ENCODE measurements at regions not wholly inside any gene's neighbourhood (a gene's known extent, or its start where the extent isn't known, plus 50 kb on each side); places are given as distances from the start of the nearest gene placed in this dataset.
"Not testable (repeated sequence)": the region's sequence is repeated elsewhere in the genome, so short reads cannot be mapped to it uniquely, and the experiment has no call there.

DNA sequence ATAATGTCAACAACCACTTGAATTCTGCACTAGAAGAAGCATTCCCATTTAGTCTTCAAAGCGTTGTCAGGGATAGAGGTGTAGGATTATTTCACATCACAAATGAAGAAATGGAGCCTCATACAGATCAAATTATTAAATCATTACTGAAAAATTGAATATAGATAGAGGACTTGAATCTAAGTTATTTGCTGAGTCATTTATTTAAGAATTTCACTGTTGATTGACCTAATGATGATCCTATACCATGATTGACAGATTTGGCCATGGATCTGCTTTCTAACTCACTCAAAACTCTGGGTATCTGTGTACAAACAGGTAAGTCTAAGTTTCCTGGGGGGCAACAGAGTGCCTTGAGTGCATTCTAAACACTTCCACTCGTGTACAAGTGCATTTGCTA, 215.9 kb downstream of the BTBD3 start:
- TF ChIP-seq CTCF (conservative IDR thresholded peaks at IDR 0.05; ENCODE audit: low read depth, low read length): no peak
- DNase-seq (ENCODE audit: low read depth): no peak

DNA sequence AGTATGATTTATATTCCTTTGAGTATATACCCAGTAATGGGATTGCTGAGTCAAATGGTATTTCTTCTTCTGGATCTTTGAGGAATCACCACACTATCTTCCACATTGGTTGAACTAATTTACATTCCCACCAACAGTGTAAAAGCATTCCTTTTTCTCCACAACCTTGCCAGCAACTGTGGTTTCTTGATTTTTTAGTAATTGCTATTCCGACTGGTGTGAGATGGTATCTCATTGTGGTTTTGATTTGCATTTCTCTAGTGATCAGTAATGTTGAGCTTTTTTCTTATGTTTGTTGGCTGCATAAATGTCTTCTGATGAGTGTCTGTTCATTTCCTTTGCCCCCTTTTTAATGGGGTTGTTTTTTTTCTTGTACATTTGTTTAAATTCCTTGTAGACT, 228.3 kb downstream of the BTBD3 start:
- H3K4me3 ChIP-seq (ENCODE audit: low read length); DNase-seq (ENCODE audit: low read depth): not testable (repeated sequence)

More for the DNA sequence above, 215.9 kb downstream of the BTBD3 start:
- H3K4me3 ChIP-seq (ENCODE audit: low read length): no peak overlapping the region

- no peak for DNase-seq (ENCODE audit: low read depth)
- TF ChIP-seq CTCF (conservative IDR thresholded peaks at IDR 0.05; ENCODE audit: low read depth, low read length): no peak
- no peak overlapping the region for H3K4me3 ChIP-seq (ENCODE audit: low read length)
Observed at GRCh38 chr20:12152996-12153395, 235.3 kb downstream of the BTBD3 start.

DNA sequence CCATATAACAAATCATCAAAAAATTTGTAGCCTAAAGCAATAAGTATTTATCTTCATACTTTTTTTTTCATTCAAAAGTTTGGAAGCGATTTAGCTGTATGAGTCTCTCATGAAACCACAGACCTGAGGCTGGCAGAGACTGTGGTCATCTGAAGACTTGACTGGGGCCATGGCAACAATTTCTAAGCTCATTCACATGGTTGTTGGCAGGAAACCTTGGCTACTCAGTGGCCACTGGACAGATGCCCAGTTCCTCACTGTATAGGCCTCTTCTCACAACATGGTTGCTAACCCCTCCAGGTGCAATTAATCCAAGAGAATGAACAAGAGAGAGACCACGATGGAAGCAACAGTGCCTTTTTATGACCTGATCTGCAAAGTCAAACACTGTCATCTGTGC, 235.9 kb downstream of the BTBD3 start:
- DNase-seq (ENCODE audit: low read depth): peak; percentile 61
- TF ChIP-seq CTCF (conservative IDR thresholded peaks at IDR 0.05; ENCODE audit: low read depth, low read length): no peak
- no peak overlapping the region for H3K4me3 ChIP-seq (ENCODE audit: low read length)

DNA sequence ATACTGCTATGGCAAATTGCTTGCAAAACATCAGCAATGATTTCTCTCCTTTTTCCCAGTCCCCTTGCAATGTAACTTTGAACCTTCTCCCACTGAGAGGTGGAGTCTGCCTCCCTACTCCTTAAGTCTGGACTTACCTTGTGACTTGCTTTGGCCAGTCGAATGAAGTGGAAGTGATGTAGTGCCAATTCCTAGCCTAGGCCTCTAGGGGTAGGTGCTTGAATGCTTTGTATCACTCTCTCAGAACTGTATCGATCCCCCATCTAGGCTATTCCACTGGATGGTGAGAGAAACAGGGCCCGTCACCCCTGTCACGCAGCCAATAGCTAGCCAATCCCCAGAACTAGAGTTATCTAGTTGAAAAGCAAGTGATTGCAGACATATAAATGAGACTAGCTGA, 238.6 kb downstream of the BTBD3 start:
- no peak for DNase-seq (ENCODE audit: low read depth)
- no peak for TF ChIP-seq CTCF (conservative IDR thresholded peaks at IDR 0.05; ENCODE audit: low read depth, low read length)
- no peak overlapping the region for H3K4me3 ChIP-seq (ENCODE audit: low read length)

DNA sequence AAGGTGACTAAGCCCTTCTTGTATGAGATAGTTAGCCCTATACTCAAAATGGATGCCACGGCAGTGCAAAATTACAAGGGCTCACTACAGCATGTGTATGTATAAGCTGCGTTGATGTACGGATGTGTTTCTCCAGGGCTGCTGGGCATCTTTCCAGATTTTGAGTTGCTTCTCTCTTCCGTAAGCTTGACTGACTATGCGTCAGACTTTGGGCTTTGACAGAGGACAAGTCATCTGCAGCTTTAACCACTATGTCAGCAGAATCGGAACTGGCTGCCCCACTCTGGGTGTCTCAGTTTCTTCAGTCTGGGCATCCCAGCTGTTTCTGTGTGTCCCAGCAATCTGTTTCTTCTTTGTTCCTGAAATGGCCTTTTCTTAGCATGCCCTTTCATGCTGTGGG, 241.6 kb downstream of the BTBD3 start:
- TF ChIP-seq CTCF (conservative IDR thresholded peaks at IDR 0.05; ENCODE audit: low read depth, low read length): no peak
- no peak for DNase-seq (ENCODE audit: low read depth)
- no peak overlapping the region for H3K4me3 ChIP-seq (ENCODE audit: low read length)

GRCh38 chr20:12161734-12162133, 244.0 kb downstream of the BTBD3 start:
- TF ChIP-seq CTCF (conservative IDR thresholded peaks at IDR 0.05; ENCODE audit: low read depth, low read length): no peak
- H3K4me3 ChIP-seq (ENCODE audit: low read length): no peak overlapping the region
- DNase-seq (ENCODE audit: low read depth): no peak
